Tibial artery (tissue), 4 donors: ENCODE measurements at regions not wholly inside any gene's neighbourhood (a gene's known extent, or its start where the extent isn't known, plus 50 kb on each side); places are given as distances from the start of the nearest gene placed in this dataset.
"Not testable (repeated sequence)": the region's sequence is repeated elsewhere in the genome, so short reads cannot be mapped to it uniquely, and the experiment has no call there.

Source experiments
- DNase-seq, 2 donors: peaks; one replicate each; pipeline ENCODE4 v3.0.0-alpha.2; 2019
- H3K27ac ChIP-seq, 2 donors: fragments of 200-600 bp; sonication (generic) in 1 of 2; 1 replicate in 1 of 2; 2 replicates in 1 of 2; pipeline ENCODE4 v1.5.1; 2018 to 2019; ENCODE audit warnings: mild to moderate bottlenecking in 1 of 2
- H3K27me3 ChIP-seq, 2 donors: fragments of 200-600 bp; sonication (generic) in 1 of 2; one replicate each; pipeline versions ENCODE4 v1.5.1 to v1.6.0; 2016 to 2019
- H3K36me3 ChIP-seq, 3 donors: fragments of 200-600 bp; sonication (generic) in 2 of 3; one replicate each; pipeline ENCODE4 v1.5.1; 2016 to 2019; ENCODE audit warnings: mild to moderate bottlenecking in 2 of 3
- H3K4me1 ChIP-seq, 4 donors: fragments of 200-600 bp; sonication (generic) in 2 of 4; 1 replicate in 3 of 4; 2 replicates in 1 of 4; pipeline ENCODE4 v1.5.1; 2016 to 2019
- H3K4me3 ChIP-seq, 2 donors: fragments of 200-600 bp; sonication (generic) in 1 of 2; 1 replicate in 1 of 2; 2 replicates in 1 of 2; pipeline ENCODE4 v1.5.1; 2018 to 2019; ENCODE audit warnings: mild to moderate bottlenecking in 2 of 2
- H3K9me3 ChIP-seq, 3 donors: fragments of 200-600 bp; sonication (generic) in 1 of 3; one replicate each; pipeline ENCODE4 v1.5.1; 2016 to 2019
- CTCF ChIP-seq, 2 experiments: fragments of 200-600 bp in 1 of 2; fragments of 450-650 bp in 1 of 2; IDR thresholded peaks; one replicate each; pipeline ENCODE4 v1.5.1; 2017 to 2019; ENCODE audit warnings: antibody characterized with exemption in 2 of 2, mild to moderate bottlenecking in 1 of 2, moderate library complexity in 1 of 2
- intact Hi-C: fragments of 100-400 bp; cut with DNase I; formaldehyde crosslinking; loops from one replicate; pipeline ENCODE4 v1.15.0; 2023; ENCODE audit warnings: low total_unique reads

- intact Hi-C loops, result loop anchor here (5.0 kb wide), 1 partner anchor 40 kb away; no protein-coding TSS in a partner anchor
- Histone ChIP-seq H3K4me1 (peaks cover 0 to 67% (median 21%) of the 10 kb centered on the region in 4 donors), H3K4me3 (peak overlapping the region; percentile 53), H3K27me3 (no peaks in the 10 kb centered on the region), H3K9me3 (no peaks in the 10 kb centered on the region), H3K27ac (peak overlapping the region; percentile 86), H3K36me3 (no peaks in the 10 kb centered on the region)
- peak in 1 of 2 donors; percentile 31 for DNase-seq
- no peak for TF ChIP-seq CTCF (IDR thresholded peaks at IDR 0.05)
Observed at GRCh38 chr6:25136854-25137253, 142.3 kb upstream of the CARMIL1 start.

GRCh38 chr6:25137480-25137879 lies 141.7 kb upstream of the CARMIL1 start:
- no peaks in the 10 kb centered on the region for H3K36me3 ChIP-seq
- H3K27ac ChIP-seq, result peak overlapping the region; percentile 86
- intact Hi-C loops, result loop anchor here (5.0 kb wide), 1 partner anchor 40 kb away; no protein-coding TSS in a partner anchor
- H3K4me1 ChIP-seq, result peaks cover 0 to 64% (median 19%) of the 10 kb centered on the region in 4 donors
- H3K9me3 ChIP-seq, result no peaks in the 10 kb centered on the region
- no peaks in the 10 kb centered on the region for H3K27me3 ChIP-seq
- H3K4me3 ChIP-seq, result peak overlapping the region; percentile 53
- no peak for DNase-seq
- TF ChIP-seq CTCF (IDR thresholded peaks at IDR 0.05), result no peak

GRCh38 chr6:25137916-25138232 lies 141.3 kb upstream of the CARMIL1 start:
- Histone ChIP-seq H3K27me3 (no peaks in the 10 kb centered on the region), H3K4me1 (peaks cover 0 to 64% (median 17%) of the 10 kb centered on the region in 4 donors), H3K36me3 (no peaks in the 10 kb centered on the region), H3K27ac (peak overlapping the region; percentile 86), H3K4me3 (peak overlapping the region; percentile 53), H3K9me3 (no peaks in the 10 kb centered on the region)
- intact Hi-C loops, result loop anchor here (5.0 kb wide), 1 partner anchor 39 kb away; no protein-coding TSS in a partner anchor
- peak in 1 of 2 donors; percentile 23 for DNase-seq
- TF ChIP-seq CTCF (IDR thresholded peaks at IDR 0.05), result no peak

GRCh38 chr6:25138233-25138933 lies 140.8 kb upstream of the CARMIL1 start:
- peak overlapping the region; percentile 86 for H3K27ac ChIP-seq
- no peaks in the 10 kb centered on the region for H3K9me3 ChIP-seq
- no peaks in the 10 kb centered on the region for H3K36me3 ChIP-seq
- no peaks in the 10 kb centered on the region for H3K27me3 ChIP-seq
- peaks cover 0 to 61% (median 15%) of the 10 kb centered on the region in 4 donors for H3K4me1 ChIP-seq
- H3K4me3 ChIP-seq, result peak overlapping the region; percentile 53
- intact Hi-C loops, result loop anchor here (5.0 kb wide), 1 partner anchor 39 kb away; no protein-coding TSS in a partner anchor
- DNase-seq, result peak; percentile 75 to 80
- peak; percentile 8 to 22 for TF ChIP-seq CTCF (IDR thresholded peaks at IDR 0.05)

- peak overlapping the region; percentile 53 for H3K4me3 ChIP-seq
- H3K4me1 ChIP-seq, result peaks cover 0 to 55% (median 14%) of the 10 kb centered on the region in 4 donors
- no peak for TF ChIP-seq CTCF (IDR thresholded peaks at IDR 0.05)
- no peaks in the 10 kb centered on the region for H3K27me3 ChIP-seq
- no peak for DNase-seq
- intact Hi-C loops, result loop anchor here (5.0 kb wide), 1 partner anchor 38 kb away; no protein-coding TSS in a partner anchor
- peak overlapping the region; percentile 86 for H3K27ac ChIP-seq
- H3K9me3 ChIP-seq, result no peaks in the 10 kb centered on the region
- H3K36me3 ChIP-seq, result no peaks in the 10 kb centered on the region
Observed at GRCh38 chr6:25138934-25139415, 140.2 kb upstream of the CARMIL1 start.

- peak overlapping the region; percentile 86 for H3K27ac ChIP-seq
- not testable (repeated sequence) for H3K9me3 ChIP-seq, H3K36me3 ChIP-seq, H3K27me3 ChIP-seq, DNase-seq
- peak overlapping the region; percentile 53 for H3K4me3 ChIP-seq
- H3K4me1 ChIP-seq, result peaks cover 0 to 48% (median 14%) of the 10 kb centered on the region in 4 donors
- intact Hi-C loops, result loop anchor here (5.0 kb wide), 1 partner anchor 38 kb away; no protein-coding TSS in a partner anchor
Observed at GRCh38 chr6:25139608-25140007, 139.6 kb upstream of the CARMIL1 start.
